ENCODE measurements at regions not wholly inside any gene's neighbourhood (a gene's known extent, or its start where the extent isn't known, plus 50 kb on each side); places are given as distances from the start of the nearest gene placed in this dataset.

GRCh38 chr16:8403978-8404749, 186.1 kb downstream of the TMEM114 start (continued):
- TF ChIP-seq ZNF462 (CRISPR knock-in tag; IDR thresholded peaks at IDR 0.05) = no peak
- no peak for TF ChIP-seq ZNF331 (CRISPR knock-in tag; IDR thresholded peaks at IDR 0.05; ENCODE audit: low read depth)
- TF ChIP-seq NANOG (IDR thresholded peaks at IDR 0.05; ENCODE audit: borderline replicate concordance) = no peak

- Histone ChIP-seq H2AFZ (no peak overlapping the region), H3K36me3 (ENCODE audit: insufficient read depth) (no peaks in the 10 kb centered on the region), H3K4me2 (no peak overlapping the region), H3K4me1 (ENCODE audit: insufficient read depth) (no peaks in the 10 kb centered on the region), H3K9me2 (ENCODE audit: insufficient read depth) (no peaks in the 10 kb centered on the region), H3F3A (replicated peaks; ENCODE audit: low read depth) (no peaks in the 10 kb centered on the region), H3K27ac (ENCODE audit: low read depth) (no peak overlapping the region), H3K27me3 (ENCODE audit: insufficient read depth) (no peaks in the 10 kb centered on the region), H3K79me2 (replicated peaks; ENCODE audit: insufficient read depth) (no peaks in the 10 kb centered on the region), H3K4me3 (no peak overlapping the region), H4K20me1 (replicated peaks; ENCODE audit: insufficient read depth) (no peaks in the 10 kb centered on the region)
- no peak overlapping the region for H3K4me3 Mint-ChIP-seq
- ATAC-seq (no peak), DNase-seq (ENCODE audit: low spot score) (no peak)
- H3K27me3 Mint-ChIP-seq (ENCODE audit: insufficient read depth, low read depth, poor library complexity) = peaks cover 1% of the 10 kb centered on the region
- H3K27ac Mint-ChIP-seq = no peak overlapping the region
- H3K4me1 Mint-ChIP-seq = peaks cover 2% of the 10 kb centered on the region; the same call in 1 of the 3 replicates
- H3K36me3 Mint-ChIP-seq (ENCODE audit: low read depth) = no peaks in the 10 kb centered on the region
- no peaks in the 10 kb centered on the region for H3K9me3 Mint-ChIP-seq
- TF ChIP-seq ZNF114 (CRISPR knock-in tag; IDR thresholded peaks at IDR 0.05) = no peak
- TF ChIP-seq ETS1 (IDR thresholded peaks at IDR 0.05) = no peak
- TF ChIP-seq EZH2 (IDR thresholded peaks at IDR 0.05; ENCODE audit: low read depth, unreplicated experiment) = no peak
- no peak for TF ChIP-seq CREB1 (CRISPR knock-in tag; IDR thresholded peaks at IDR 0.05; ENCODE audit: low read depth)
- no peak for TF ChIP-seq POLR2AphosphoS5 (IDR thresholded peaks at IDR 0.05; ENCODE audit: low read depth)
- no peak for TF ChIP-seq STAT1 (IDR thresholded peaks at IDR 0.05; ENCODE audit: unreplicated experiment)
- no peak for TF ChIP-seq REST (IDR thresholded peaks at IDR 0.05; ENCODE audit: unreplicated experiment)
- no peak for TF ChIP-seq EZH2phosphoT487 (IDR thresholded peaks at IDR 0.05; ENCODE audit: unreplicated experiment)
- no peak for TF ChIP-seq ZNF331 (CRISPR knock-in tag; IDR thresholded peaks at IDR 0.05; ENCODE audit: low read depth)
Measured at GRCh38 chr16:8402981-8403843, 187.1 kb downstream of the TMEM114 start.

All from GM23338 (cell line).